PC-9 (cell line): ENCODE measurements at regions not wholly inside any gene's neighbourhood (a gene's known extent, or its start where the extent isn't known, plus 50 kb on each side); places are given as distances from the start of the nearest gene placed in this dataset.

ENCODE experiments used
- BruUV-seq: library from RNA; stranded (reverse); fragments of 400-500 nt; replicated peaks from 2 replicates; lab custom pipeline; 2021; lab: Mats Ljungman, UMichigan
- CTCF ChIA-PET: fragments of 300-600 bp; sonication (Branson Sonifier 250); formaldehyde crosslinking; loops from one replicate; lab custom pipeline; 2022; ENCODE audit warnings: antibody characterized with exemption; lab: Charles Lee
- POLR2A ChIA-PET: fragments of 300-600 bp; sonication (Branson Sonifier 250); formaldehyde crosslinking; loops from one replicate; lab custom pipeline; 2022; ENCODE audit warnings: antibody characterized with exemption; ENCODE audit not compliant: unreplicated experiment; lab: Charles Lee
- DNase-seq, 2 experiments: peaks; one replicate each; pipeline versions ENCODE4 v3.0.0 to v3.0.0-alpha.2; 2015 to 2022; ENCODE audit warnings: mixed read lengths in 1 of 2
- H2AFZ ChIP-seq: fragments of 200-600 bp; sonication (generic); 2 replicates; pipeline ENCODE4 v1.8.1; 2017; ENCODE audit warnings: antibody characterized with exemption
- H3F3A ChIP-seq: fragments of 200-600 bp; sonication (generic); 2 replicates; pipeline ENCODE4 v1.8.1; 2017; ENCODE audit warnings: antibody characterized with exemption, mild to moderate bottlenecking, low read depth; ENCODE audit not compliant: insufficient read depth
- H3K27ac ChIP-seq: fragments of 200-600 bp; sonication (generic); 2 replicates; pipeline ENCODE4 v1.6.1; 2016; ENCODE audit warnings: mixed run types
- H3K27me3 ChIP-seq: fragments of 200-600 bp; sonication (generic); 2 replicates; pipeline ENCODE4 v1.6.1; 2016; ENCODE audit warnings: low read depth, mixed run types; ENCODE audit not compliant: insufficient read depth
- H3K36me3 ChIP-seq: fragments of 200-600 bp; sonication (generic); 2 replicates; pipeline ENCODE4 v1.6.1; 2016; ENCODE audit warnings: low read depth, mixed run types
- H3K4me1 ChIP-seq: fragments of 200-600 bp; sonication (generic); replicated peaks from 2 replicates; pipeline ENCODE4 v1.6.1; 2016; ENCODE audit warnings: mixed run types; ENCODE audit not compliant: insufficient read depth
- H3K4me2 ChIP-seq: fragments of 200-600 bp; sonication (generic); 2 replicates; pipeline ENCODE4 v1.6.1; 2017; ENCODE audit warnings: mixed run types
- H3K4me3 ChIP-seq: fragments of 200-600 bp; sonication (generic); 2 replicates; pipeline ENCODE4 v1.6.1; 2016; ENCODE audit warnings: mixed run types
- H3K79me2 ChIP-seq: fragments of 200-600 bp; sonication (generic); 2 replicates; pipeline ENCODE4 v1.6.1; 2017; ENCODE audit warnings: low read depth, mixed run types
- H3K9me2 ChIP-seq: fragments of 200-600 bp; sonication (generic); 2 replicates; pipeline ENCODE4 v1.8.1; 2017; ENCODE audit warnings: mild to moderate bottlenecking; ENCODE audit not compliant: insufficient read depth
- H3K9me3 ChIP-seq: fragments of 200-600 bp; sonication (generic); 2 replicates; pipeline ENCODE4 v1.8.1; 2016; ENCODE audit warnings: low read depth; ENCODE audit not compliant: insufficient read depth
- H4K20me1 ChIP-seq: fragments of 200-600 bp; sonication (generic); 2 replicates; pipeline ENCODE4 v1.8.1; 2017; ENCODE audit not compliant: insufficient read depth
- EZH2 ChIP-seq: fragments of 200-600 bp; sonication (generic); IDR thresholded peaks from 2 replicates; pipeline ENCODE4 v1.8.0; 2017; ENCODE audit warnings: antibody characterized with exemption, low read depth
- intact Hi-C: fragments of 100-400 bp; cut with micrococcal nuclease; formaldehyde crosslinking; loops from one replicate; pipeline ENCODE4 v1.10.0; 2022; ENCODE audit not compliant: unreplicated experiment
- TF ChIP-seq, protein P1 (sequence below): fragments of 200-600 bp; sonication (generic); conservative IDR thresholded peaks from 2 replicates; pipeline ENCODE4 v1.6.1; 2017; ENCODE audit warnings: mixed run types, antibody characterized with exemption, mild to moderate bottlenecking, moderate library complexity

DNA sequence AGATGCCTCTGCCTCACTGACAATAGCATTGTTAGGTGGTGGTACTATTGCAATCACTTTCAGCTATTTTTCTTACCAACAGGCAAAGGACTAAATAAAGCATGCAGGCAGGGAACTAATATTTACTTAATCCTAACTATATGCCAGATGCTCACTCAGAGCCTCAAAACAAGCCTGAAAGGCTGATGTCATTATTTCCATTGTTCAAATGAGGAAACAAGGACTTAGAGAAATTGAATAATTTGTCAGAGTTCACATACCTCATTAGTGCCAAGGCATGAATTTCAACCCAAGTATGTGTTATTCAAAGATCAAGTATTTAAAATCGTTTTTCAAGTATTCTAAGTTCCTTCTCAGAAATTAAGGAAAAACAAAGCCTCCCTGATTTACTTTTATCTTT, 374.9 kb upstream of the TECRL start:
- Histone ChIP-seq H3F3A (no peaks in the 10 kb centered on the region), H3K9me3 (no peaks in the 10 kb centered on the region), H3K27ac (no peak overlapping the region), H3K4me2 (no peak overlapping the region), H3K36me3 (no peaks in the 10 kb centered on the region), H4K20me1 (no peaks in the 10 kb centered on the region), H3K79me2 (no peaks in the 10 kb centered on the region), H3K27me3 (no peaks in the 10 kb centered on the region), H3K9me2 (no peaks in the 10 kb centered on the region), H2AFZ (no peak overlapping the region), H3K4me3 (no peak overlapping the region), H3K4me1 (no peaks in the 10 kb centered on the region)
- no peak for TF ChIP-seq EZH2
- TF ChIP-seq, protein P1, sequence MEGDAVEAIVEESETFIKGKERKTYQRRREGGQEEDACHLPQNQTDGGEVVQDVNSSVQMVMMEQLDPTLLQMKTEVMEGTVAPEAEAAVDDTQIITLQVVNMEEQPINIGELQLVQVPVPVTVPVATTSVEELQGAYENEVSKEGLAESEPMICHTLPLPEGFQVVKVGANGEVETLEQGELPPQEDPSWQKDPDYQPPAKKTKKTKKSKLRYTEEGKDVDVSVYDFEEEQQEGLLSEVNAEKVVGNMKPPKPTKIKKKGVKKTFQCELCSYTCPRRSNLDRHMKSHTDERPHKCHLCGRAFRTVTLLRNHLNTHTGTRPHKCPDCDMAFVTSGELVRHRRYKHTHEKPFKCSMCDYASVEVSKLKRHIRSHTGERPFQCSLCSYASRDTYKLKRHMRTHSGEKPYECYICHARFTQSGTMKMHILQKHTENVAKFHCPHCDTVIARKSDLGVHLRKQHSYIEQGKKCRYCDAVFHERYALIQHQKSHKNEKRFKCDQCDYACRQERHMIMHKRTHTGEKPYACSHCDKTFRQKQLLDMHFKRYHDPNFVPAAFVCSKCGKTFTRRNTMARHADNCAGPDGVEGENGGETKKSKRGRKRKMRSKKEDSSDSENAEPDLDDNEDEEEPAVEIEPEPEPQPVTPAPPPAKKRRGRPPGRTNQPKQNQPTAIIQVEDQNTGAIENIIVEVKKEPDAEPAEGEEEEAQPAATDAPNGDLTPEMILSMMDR: no peak
- intact Hi-C loops: no loop called here
- no TSS peak for BruUV-seq
- ChIA-PET CTCF (no interaction called here), POLR2A (no interaction called here)
- DNase-seq: peak; percentile 3 to 68

DNA sequence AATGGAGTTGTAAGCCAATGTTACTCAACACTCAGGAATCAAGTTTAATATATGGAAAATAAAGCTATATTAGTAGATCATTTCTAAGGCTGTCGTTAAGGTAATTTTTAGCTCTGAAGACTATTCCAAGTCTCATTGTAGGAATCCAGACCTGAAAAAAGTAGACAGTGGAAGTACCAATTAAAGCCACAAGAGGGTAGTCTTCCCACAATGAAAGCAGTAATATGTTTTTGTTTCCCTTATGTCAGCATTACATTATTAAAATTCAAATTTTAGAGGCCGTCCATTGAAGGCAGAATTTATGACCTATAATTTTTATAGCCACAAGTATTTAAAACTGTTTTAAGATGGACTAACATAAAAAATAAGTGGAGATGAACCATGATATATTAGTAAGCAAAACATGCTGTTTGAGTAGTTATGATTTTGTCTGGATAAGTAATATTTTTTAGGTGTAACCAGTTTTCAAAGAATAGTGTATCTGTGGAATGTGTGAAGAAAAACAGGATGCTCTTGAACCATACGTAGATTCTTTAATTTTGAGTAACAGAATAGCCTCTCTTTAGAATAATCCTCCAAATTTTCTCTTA, 372.6 kb upstream of the TECRL start:
- no peaks in the 10 kb centered on the region for H3K4me1 ChIP-seq
- ChIA-PET CTCF (no interaction called here), POLR2A (no interaction called here)
- no peak overlapping the region for H2AFZ ChIP-seq
- H3K4me2 ChIP-seq: no peak overlapping the region
- H3K4me3 ChIP-seq: no peak overlapping the region
- no peaks in the 10 kb centered on the region for H3K9me2 ChIP-seq
- H3K36me3 ChIP-seq: no peaks in the 10 kb centered on the region
- no peaks in the 10 kb centered on the region for H3K9me3 ChIP-seq
- no peaks in the 10 kb centered on the region for H4K20me1 ChIP-seq
- BruUV-seq: no TSS peak
- intact Hi-C loops: no loop called here
- no peaks in the 10 kb centered on the region for H3K27me3 ChIP-seq
- no peaks in the 10 kb centered on the region for H3F3A ChIP-seq
- TF ChIP-seq EZH2: no peak
- TF ChIP-seq, protein P1: peak; percentile 72
- no peak for DNase-seq
- H3K79me2 ChIP-seq: no peaks in the 10 kb centered on the region
- no peak overlapping the region for H3K27ac ChIP-seq

DNA sequence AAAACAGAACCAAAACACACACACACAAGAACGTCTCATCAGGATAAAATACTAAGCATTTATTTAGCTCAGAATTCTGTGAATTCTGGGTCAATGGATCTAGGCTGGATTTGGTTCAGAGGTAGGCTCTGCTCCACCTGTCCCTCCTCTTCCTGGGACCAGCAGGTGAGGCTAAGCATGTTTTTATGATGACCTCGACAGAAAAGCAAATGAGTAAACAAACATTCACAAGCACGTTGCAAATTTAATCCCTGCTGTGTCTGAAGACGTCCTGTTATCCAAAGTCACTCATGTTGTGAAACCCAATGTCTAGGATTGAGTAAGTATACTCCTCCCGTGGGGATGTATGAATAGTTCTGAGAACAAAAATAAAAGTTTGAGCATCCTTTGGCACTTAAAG, 371.4 kb upstream of the TECRL start:
- no peak for TF ChIP-seq EZH2
- TF ChIP-seq, protein P1: no peak
- H3K4me3 ChIP-seq: no peak overlapping the region
- CTCF ChIA-PET: no interaction called here
- H2AFZ ChIP-seq: no peak overlapping the region
- H3F3A ChIP-seq: no peaks in the 10 kb centered on the region
- H3K9me3 ChIP-seq: no peaks in the 10 kb centered on the region
- H3K9me2 ChIP-seq: no peaks in the 10 kb centered on the region
- no TSS peak for BruUV-seq
- POLR2A ChIA-PET: no interaction called here
- no peak overlapping the region for H3K27ac ChIP-seq
- H3K79me2 ChIP-seq: no peaks in the 10 kb centered on the region
- intact Hi-C loops: no loop called here
- no peaks in the 10 kb centered on the region for H3K27me3 ChIP-seq
- no peaks in the 10 kb centered on the region for H3K4me1 ChIP-seq
- no peak for DNase-seq
- no peak overlapping the region for H3K4me2 ChIP-seq
- no peaks in the 10 kb centered on the region for H4K20me1 ChIP-seq
- H3K36me3 ChIP-seq: no peaks in the 10 kb centered on the region
